ENCODE measurements at regions not wholly inside any gene's neighbourhood (a gene's known extent, or its start where the extent isn't known, plus 50 kb on each side); places are given as distances from the start of the nearest gene placed in this dataset.

GRCh38 chr2:82172483-82172882, 1867.9 kb upstream of the LRRTM1 start:
- H3K36me3 ChIP-seq (ENCODE audit: control insufficient read depth in 2 of 3, insufficient read depth in 3 of 3, low read length in 3 of 3), result no peaks in the 10 kb centered on the region
- TF ChIP-seq, protein P1, sequence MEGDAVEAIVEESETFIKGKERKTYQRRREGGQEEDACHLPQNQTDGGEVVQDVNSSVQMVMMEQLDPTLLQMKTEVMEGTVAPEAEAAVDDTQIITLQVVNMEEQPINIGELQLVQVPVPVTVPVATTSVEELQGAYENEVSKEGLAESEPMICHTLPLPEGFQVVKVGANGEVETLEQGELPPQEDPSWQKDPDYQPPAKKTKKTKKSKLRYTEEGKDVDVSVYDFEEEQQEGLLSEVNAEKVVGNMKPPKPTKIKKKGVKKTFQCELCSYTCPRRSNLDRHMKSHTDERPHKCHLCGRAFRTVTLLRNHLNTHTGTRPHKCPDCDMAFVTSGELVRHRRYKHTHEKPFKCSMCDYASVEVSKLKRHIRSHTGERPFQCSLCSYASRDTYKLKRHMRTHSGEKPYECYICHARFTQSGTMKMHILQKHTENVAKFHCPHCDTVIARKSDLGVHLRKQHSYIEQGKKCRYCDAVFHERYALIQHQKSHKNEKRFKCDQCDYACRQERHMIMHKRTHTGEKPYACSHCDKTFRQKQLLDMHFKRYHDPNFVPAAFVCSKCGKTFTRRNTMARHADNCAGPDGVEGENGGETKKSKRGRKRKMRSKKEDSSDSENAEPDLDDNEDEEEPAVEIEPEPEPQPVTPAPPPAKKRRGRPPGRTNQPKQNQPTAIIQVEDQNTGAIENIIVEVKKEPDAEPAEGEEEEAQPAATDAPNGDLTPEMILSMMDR (IDR thresholded peaks at IDR 0.05; ENCODE audit: borderline replicate concordance, extremely low read depth, insufficient read depth), result no peak
- FAIRE-seq, result no peak
- no peak overlapping the region for H3K27ac ChIP-seq (ENCODE audit: low read depth in 2 of 2, low read length in 2 of 2)
- H3K27me3 ChIP-seq (ENCODE audit: control insufficient read depth, insufficient read depth, low read length), result no peaks in the 10 kb centered on the region
- H3K4me1 ChIP-seq (ENCODE audit: control insufficient read depth in 2 of 3, insufficient read depth in 2 of 3, low read depth in 1 of 3, low read length in 3 of 3), result no peaks in the 10 kb centered on the region
- intact Hi-C loops (cut with DNase I), result no loop called here
- no peaks in the 10 kb centered on the region for H3K9me3 ChIP-seq (ENCODE audit: control insufficient read depth in 2 of 3, insufficient read depth in 1 of 3, low read length in 3 of 3)
- H3K4me3 ChIP-seq (ENCODE audit: low read length in 3 of 3), result no peak overlapping the region
- no peak for DNase-seq
- H3K9ac ChIP-seq (ENCODE audit: low read length in 3 of 3), result no peak overlapping the region

DNA sequence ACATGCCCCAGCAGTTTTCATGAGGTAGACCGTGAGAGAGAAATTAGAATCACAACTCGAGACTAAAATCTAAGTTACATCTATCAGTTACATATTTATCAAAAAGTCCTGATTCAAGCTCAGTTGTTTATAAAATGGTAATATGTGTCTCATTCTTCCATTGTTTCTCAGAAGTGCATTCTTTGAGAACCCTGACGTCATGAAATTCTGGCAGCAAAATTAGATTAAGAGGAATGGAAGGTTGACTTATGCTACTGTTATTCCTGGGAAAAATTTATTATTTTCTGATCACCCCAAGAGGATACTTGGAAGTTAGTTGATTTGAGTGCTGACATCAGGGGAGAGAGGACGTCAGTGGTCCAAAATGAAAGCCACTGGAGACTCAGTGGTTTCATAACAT, 1864.8 kb upstream of the LRRTM1 start:
- no peaks in the 10 kb centered on the region for H3K4me1 ChIP-seq (ENCODE audit: control insufficient read depth in 2 of 3, insufficient read depth in 2 of 3, low read depth in 1 of 3, low read length in 3 of 3)
- intact Hi-C loops (cut with DNase I), result no loop called here
- FAIRE-seq (no peak), DNase-seq (no peak)
- H3K4me3 ChIP-seq (ENCODE audit: low read length in 3 of 3), result no peak overlapping the region
- H3K27me3 ChIP-seq (ENCODE audit: control insufficient read depth, insufficient read depth, low read length), result no peaks in the 10 kb centered on the region
- no peaks in the 10 kb centered on the region for H3K36me3 ChIP-seq (ENCODE audit: control insufficient read depth in 2 of 3, insufficient read depth in 3 of 3, low read length in 3 of 3)
- no peaks in the 10 kb centered on the region for H3K9me3 ChIP-seq (ENCODE audit: control insufficient read depth in 2 of 3, insufficient read depth in 1 of 3, low read length in 3 of 3)
- TF ChIP-seq, protein P1 (IDR thresholded peaks at IDR 0.05; ENCODE audit: borderline replicate concordance, extremely low read depth, insufficient read depth), result no peak
- no peak overlapping the region for H3K9ac ChIP-seq (ENCODE audit: low read length in 3 of 3)
- no peak overlapping the region for H3K27ac ChIP-seq (ENCODE audit: low read depth in 2 of 2, low read length in 2 of 2)

- TF ChIP-seq, protein P1 (IDR thresholded peaks at IDR 0.05; ENCODE audit: borderline replicate concordance, extremely low read depth, insufficient read depth), result no peak
- H3K9ac ChIP-seq (ENCODE audit: low read length in 3 of 3), result no peak overlapping the region
- FAIRE-seq (no peak), DNase-seq (no peak)
- intact Hi-C loops (cut with DNase I), result no loop called here
- H3K4me3 ChIP-seq (ENCODE audit: low read length in 3 of 3), result no peak overlapping the region
- H3K4me1 ChIP-seq (ENCODE audit: control insufficient read depth in 2 of 3, insufficient read depth in 2 of 3, low read depth in 1 of 3, low read length in 3 of 3), result no peaks in the 10 kb centered on the region
- no peaks in the 10 kb centered on the region for H3K27me3 ChIP-seq (ENCODE audit: control insufficient read depth, insufficient read depth, low read length)
- no peak overlapping the region for H3K27ac ChIP-seq (ENCODE audit: low read depth in 2 of 2, low read length in 2 of 2)
- H3K36me3 ChIP-seq (ENCODE audit: control insufficient read depth in 2 of 3, insufficient read depth in 3 of 3, low read length in 3 of 3), result no peaks in the 10 kb centered on the region
- no peaks in the 10 kb centered on the region for H3K9me3 ChIP-seq (ENCODE audit: control insufficient read depth in 2 of 3, insufficient read depth in 1 of 3, low read length in 3 of 3)
Observed at GRCh38 chr2:82165377-82165776, 1860.8 kb upstream of the LRRTM1 start.

DNA sequence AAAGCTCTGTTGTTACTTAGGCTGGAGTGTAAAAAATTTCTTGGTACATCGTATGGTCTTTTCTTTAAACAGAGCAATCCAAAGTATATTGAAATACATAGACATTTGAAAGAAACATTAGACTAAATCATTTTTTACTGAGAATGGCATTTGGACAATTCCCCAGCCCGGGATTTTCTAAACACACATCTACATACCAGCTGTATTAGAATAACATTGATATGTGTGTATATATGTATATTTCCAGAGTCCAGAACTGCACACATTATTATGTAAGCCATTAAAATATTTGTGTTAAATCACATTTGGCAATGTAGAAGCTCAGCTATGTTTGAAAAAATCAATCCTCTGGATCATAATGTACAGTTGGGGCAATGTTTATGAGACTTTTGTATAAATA, 1853.6 kb upstream of the LRRTM1 start:
- Histone ChIP-seq H3K4me1 (ENCODE audit: control insufficient read depth in 2 of 3, insufficient read depth in 2 of 3, low read depth in 1 of 3, low read length in 3 of 3) (no peaks in the 10 kb centered on the region), H3K27me3 (ENCODE audit: control insufficient read depth, insufficient read depth, low read length) (no peaks in the 10 kb centered on the region), H3K27ac (ENCODE audit: low read depth in 2 of 2, low read length in 2 of 2) (no peak overlapping the region), H3K9ac (ENCODE audit: low read length in 3 of 3) (no peak overlapping the region), H3K9me3 (ENCODE audit: control insufficient read depth in 2 of 3, insufficient read depth in 1 of 3, low read length in 3 of 3) (no peaks in the 10 kb centered on the region), H3K4me3 (ENCODE audit: low read length in 3 of 3) (no peak overlapping the region), H3K36me3 (ENCODE audit: control insufficient read depth in 2 of 3, insufficient read depth in 3 of 3, low read length in 3 of 3) (no peaks in the 10 kb centered on the region)
- DNase-seq (no peak), FAIRE-seq (no peak)
- TF ChIP-seq, protein P1 (IDR thresholded peaks at IDR 0.05; ENCODE audit: borderline replicate concordance, extremely low read depth, insufficient read depth), result no peak
- intact Hi-C loops (cut with DNase I), result no loop called here
